K562 (cell line): ENCODE measurements at regions not wholly inside any gene's neighbourhood (a gene's known extent, or its start where the extent isn't known, plus 50 kb on each side); places are given as distances from the start of the nearest gene placed in this dataset.

ENCODE experiments used
- ATAC-seq: fragments of 200-7000 bp; cut with Tn5 transposase; 3 replicates; pipeline ENCODE4 v1.9.1; 2020; ENCODE audit warnings: moderate library complexity
- BruUV-seq: library from RNA; stranded (reverse); fragments of 400-500 nt; replicated peaks from 2 replicates; lab custom pipeline; 2021; lab: Mats Ljungman, UMichigan
- CTCF ChIA-PET: fragments of 300-600 bp; formaldehyde crosslinking; extraction: SDS; loops from one replicate; lab custom pipeline; 2021; ENCODE audit warnings: low intra/inter-chr PET ratio; lab: Yijun Ruan, JAX
- POLR2A ChIA-PET: fragments of 300-600, 350-650 bp; sonication (Branson Sonifier 250); formaldehyde crosslinking; extraction: SDS; loops from one replicate; lab custom pipeline; 2021; ENCODE audit warnings: antibody characterized with exemption, inconsistent platforms; lab: Yijun Ruan, JAX
- DNase-seq, 4 experiments: peaks; one replicate each; pipeline versions ENCODE4 v3.0.0 to v3.0.0-alpha.2; 2011 to 2018; ENCODE audit warnings: low spot score in 3 of 4, mixed read lengths in 3 of 4; ENCODE audit errors: extremely low read depth in 1 of 4
- FAIRE-seq: peaks from 2 replicates; lab custom pipeline; 2011; peaks lifted over from hg19 to GRCh38; lab: Jason Lieb, UNC
- H2AFZ ChIP-seq: 2 replicates; pipeline ENCODE4 v1.6.0; 2011; ENCODE audit warnings: low read depth, low read length, control low read depth, inconsistent platforms
- H3K27ac ChIP-seq: fragments of 200-600 bp; 3 replicates; pipeline ENCODE4 v1.8.0; 2011; ENCODE audit warnings: low read depth, mild to moderate bottlenecking, control low read depth, inconsistent platforms, low read length, moderate library complexity, mixed read lengths; ENCODE audit errors: extremely low read depth
- H3K27me3 ChIP-seq, 2 experiments: fragments of 300-600 bp in 1 of 2; 2 replicates in 1 of 2; 3 replicates in 1 of 2; pipeline versions ENCODE4 v1.6.0 to v1.8.0; 2011; ENCODE audit warnings: inconsistent platforms in 2 of 2, low read length in 2 of 2, mild to moderate bottlenecking in 1 of 2, mixed read lengths in 1 of 2, moderate library complexity in 1 of 2; ENCODE audit not compliant: control insufficient read depth in 2 of 2, insufficient read depth in 2 of 2
- H3K36me3 ChIP-seq: fragments of 300-600 bp; 3 replicates; pipeline ENCODE4 v1.8.0; 2011; ENCODE audit warnings: mild to moderate bottlenecking, low read length, inconsistent platforms; ENCODE audit not compliant: control insufficient read depth, insufficient read depth
- H3K4me1 ChIP-seq, 2 experiments: fragments of 200-600 bp in 1 of 2; replicated peaks in 1 of 2; 2 replicates in 1 of 2; 3 replicates in 1 of 2; pipeline versions ENCODE4 v1.5.1 to v1.8.0; 2011; ENCODE audit warnings: inconsistent platforms in 2 of 2, low read length in 2 of 2, mild to moderate bottlenecking in 1 of 2, mixed read lengths in 1 of 2, moderate library complexity in 1 of 2; ENCODE audit not compliant: control insufficient read depth in 2 of 2, insufficient read depth in 2 of 2
- H3K4me2 ChIP-seq: 2 replicates; pipeline ENCODE4 v1.6.1; 2011; ENCODE audit warnings: low read length, control low read depth, inconsistent platforms, mixed read lengths; ENCODE audit not compliant: insufficient read depth
- H3K4me3 ChIP-seq: fragments of 200-600 bp; sonication (generic), shearing (Covaris generic); 2 replicates; pipeline ENCODE4 v1.5.1; 2016; ENCODE audit warnings: control low read depth, inconsistent platforms
- H3K79me2 ChIP-seq: fragments of 200-600 bp; 3 replicates; pipeline ENCODE4 v1.8.0; 2011; ENCODE audit warnings: low read length, inconsistent platforms; ENCODE audit not compliant: control insufficient read depth, insufficient read depth
- H3K9ac ChIP-seq, 2 experiments: 2 replicates each; pipeline versions ENCODE4 v1.6.0 to v1.6.1; 2011; ENCODE audit warnings: low read depth in 2 of 2, low read length in 2 of 2, control low read depth in 1 of 2, inconsistent platforms in 1 of 2, mild to moderate bottlenecking in 1 of 2, mixed read lengths in 1 of 2; ENCODE audit not compliant: insufficient read depth in 1 of 2
- H3K9me1 ChIP-seq: one replicate; pipeline ENCODE4 v1.6.0; 2011; ENCODE audit warnings: inconsistent platforms, mild to moderate bottlenecking, low read length, moderate library complexity; ENCODE audit not compliant: control insufficient read depth, insufficient read depth
- H3K9me3 ChIP-seq: replicated peaks from 2 replicates; pipeline ENCODE4 v1.5.1; 2011; ENCODE audit warnings: low read depth, low read length, inconsistent platforms; ENCODE audit not compliant: control insufficient read depth, insufficient read depth
- H4K20me1 ChIP-seq: replicated peaks from 2 replicates; pipeline ENCODE4 v1.6.1; 2011; ENCODE audit warnings: low read length, inconsistent platforms, mixed read lengths; ENCODE audit not compliant: control insufficient read depth, insufficient read depth
- CBFA2T2 ChIP-seq: fragments of 450-650 bp; conservative IDR thresholded peaks from 2 replicates; pipeline ENCODE4 v1.6.1; 2017; ENCODE audit warnings: mild to moderate bottlenecking
- CBFA2T3 ChIP-seq: fragments of 450-650 bp; IDR thresholded peaks from 2 replicates; pipeline ENCODE4 v1.6.1; 2017
- HEY1 ChIP-seq: fragments of 250-450 bp; sonication (Bioruptor Pico); IDR thresholded peaks from 2 replicates; pipeline ENCODE4 v1.5.0; 2020; ENCODE audit warnings: mild to moderate bottlenecking, moderate library complexity, borderline replicate concordance
- L3MBTL2 ChIP-seq: fragments of 450-650 bp; IDR thresholded peaks from 2 replicates; pipeline ENCODE4 v1.6.1; 2016; ENCODE audit warnings: mild to moderate bottlenecking, moderate library complexity
- NR2C1 ChIP-seq, 2 experiments: fragments of 450-650 bp; IDR thresholded peaks; 2 replicates each; pipeline ENCODE4 v1.6.1; 2017; ENCODE audit warnings: mild to moderate bottlenecking in 2 of 2, antibody characterized with exemption in 1 of 2, inconsistent platforms in 1 of 2, missing compliant biosample characterization in 1 of 2, missing genetic modification characterization in 1 of 2
- PHF8 ChIP-seq: fragments of 200-600 bp; sonication (generic); IDR thresholded peaks from 2 replicates; pipeline ENCODE4 v1.6.1; 2012; ENCODE audit warnings: mixed run types, mild to moderate bottlenecking, inconsistent platforms, low read length, moderate library complexity, borderline replicate concordance
- ZNF282 ChIP-seq: sonication (generic); formaldehyde crosslinking; IDR thresholded peaks from 2 replicates; pipeline ENCODE4 v1.8.1; 2023; ENCODE audit warnings: missing genetic modification reagents
- ZNF696 ChIP-seq: fragments of 250-450 bp; sonication (Bioruptor Pico); conservative IDR thresholded peaks from 2 replicates; pipeline ENCODE4 v1.4.0; 2020; ENCODE audit warnings: mild to moderate bottlenecking, moderate library complexity
- ZNF707 ChIP-seq: fragments of 250-450 bp; sonication (Bioruptor Pico); conservative IDR thresholded peaks from 2 replicates; pipeline ENCODE4 v1.8.0; 2022; ENCODE audit warnings: inconsistent platforms, mild to moderate bottlenecking, moderate library complexity
- in situ Hi-C: fragments of 300-500 bp; cut with MboI; formaldehyde crosslinking; loops from 4 replicates; pipeline ENCODE4 v1.15.0; 2018; ENCODE audit warnings: inconsistent platforms, mixed read lengths
- intact Hi-C: fragments of 100-400 bp; cut with micrococcal nuclease; formaldehyde crosslinking; loops from 2 replicates; pipeline ENCODE4 v1.14.2; 2022
- TF ChIP-seq, protein P1 (sequence below): fragments of 250-450 bp; sonication (Bioruptor Pico); IDR thresholded peaks from 2 replicates; pipeline ENCODE4 v1.8.0; 2022; ENCODE audit warnings: moderate library complexity, mild to moderate bottlenecking, inconsistent platforms

GRCh38 chr2:145829931-145830330, 1310.0 kb upstream of the ZEB2 start:
- Histone ChIP-seq H3K79me2 (no peaks in the 10 kb centered on the region), H3K27ac (no peak overlapping the region), H3K9ac (no peak overlapping the region), H3K9me3 (no peaks in the 10 kb centered on the region; the same call in 1 of the 2 replicates), H2AFZ (peak overlapping the region; percentile 83; the same call in 1 of the 2 replicates), H3K36me3 (no peaks in the 10 kb centered on the region), H3K4me1 (no peaks in the 10 kb centered on the region; a peak in 1 of 5 replicates), H3K4me3 (no peak overlapping the region), H4K20me1 (no peaks in the 10 kb centered on the region), H3K4me2 (no peak overlapping the region), H3K9me1 (no peaks in the 10 kb centered on the region), H3K27me3 (no peaks in the 10 kb centered on the region)
- in situ Hi-C loops (no loop called here), intact Hi-C loops (no loop called here)
- TF ChIP-seq L3MBTL2 (no peak), ZNF282 (CRISPR knock-in tag) (no peak), PHF8 (no peak), HEY1 (CRISPR knock-in tag) (no peak), ZNF696 (CRISPR knock-in tag) (no peak), ZNF707 (CRISPR knock-in tag) (no peak), NR2C1 (IDR thresholded peaks at IDR 0.05) (no peak), NR2C1 (tag; IDR thresholded peaks at IDR 0.05) (no peak), CBFA2T3 (peak; percentile 54; the same call in 1 of the 2 replicates), CBFA2T2 (0 out of 2 replicates have a peak, but pooled peaks have one; percentile 20)
- TF ChIP-seq, protein P1, sequence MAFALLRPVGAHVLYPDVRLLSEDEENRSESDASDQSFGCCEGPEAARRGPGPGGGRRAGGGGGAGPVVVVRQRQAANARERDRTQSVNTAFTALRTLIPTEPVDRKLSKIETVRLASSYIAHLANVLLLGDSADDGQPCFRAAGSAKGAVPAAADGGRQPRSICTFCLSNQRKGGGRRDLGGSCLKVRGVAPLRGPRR = no peak
- ATAC-seq (peak; percentile 65), FAIRE-seq (no peak), DNase-seq (peak in 1 of 4 experiments; percentile 13)
- POLR2A ChIA-PET = interaction anchor here (0.6 to 0.7 kb wide), 2 partner anchors 13 to 1324 kb away, joined by 4 to 6 read pairs; no protein-coding TSS in a partner anchor
- BruUV-seq = no TSS peak
- CTCF ChIA-PET = no interaction called here
